IMR-90 (cell line): ENCODE measurements at regions not wholly inside any gene's neighbourhood (a gene's known extent, or its start where the extent isn't known, plus 50 kb on each side); places are given as distances from the start of the nearest gene placed in this dataset.

Experiments
- ATAC-seq: fragments of 200-7000 bp; cut with Tn5 transposase; 2 replicates; pipeline ENCODE4 v1.9.1; 2020; ENCODE audit warnings: low read depth, mild to moderate bottlenecking, moderate library complexity
- BruUV-seq: library from RNA; stranded (reverse); fragments of 400-500 nt; replicated peaks from 2 replicates; lab custom pipeline; 2021; lab: Mats Ljungman, UMichigan
- CTCF ChIA-PET: fragments of 300-600 bp; formaldehyde crosslinking; extraction: SDS; loops from one replicate; lab custom pipeline; 2021; ENCODE audit warnings: antibody characterized with exemption; lab: Yijun Ruan, JAX
- POLR2A ChIA-PET: fragments of 300-600 bp; sonication (Branson Sonifier 250); formaldehyde crosslinking; loops from one replicate; lab custom pipeline; 2022; ENCODE audit warnings: antibody characterized with exemption; ENCODE audit not compliant: unreplicated experiment; lab: Charles Lee
- DNase-seq: peaks from one replicate; pipeline ENCODE4 v3.0.0; 2013
- H2AFZ ChIP-seq: replicated peaks from 2 replicates; pipeline ENCODE3; 2013; ENCODE audit warnings: low read length, mild to moderate bottlenecking; ENCODE audit not compliant: poor library complexity
- H2AK5ac ChIP-seq: 2 replicates; pipeline ENCODE4 v1.6.1; 2013; ENCODE audit warnings: low read depth, low read length, inconsistent platforms
- H2AK9ac ChIP-seq: replicated peaks from 2 replicates; pipeline ENCODE3; 2013; ENCODE audit warnings: mild to moderate bottlenecking, low read depth, low read length, moderate library complexity; ENCODE audit not compliant: poor library complexity
- H2BK120ac ChIP-seq: 2 replicates; pipeline ENCODE4 v1.6.1; 2013; ENCODE audit warnings: low read depth, low read length, inconsistent platforms
- H2BK15ac ChIP-seq: 3 replicates; pipeline ENCODE4 v1.6.1; 2013; ENCODE audit warnings: low read depth, low read length, inconsistent platforms
- H2BK20ac ChIP-seq: 2 replicates; pipeline ENCODE4 v1.6.1; 2013; ENCODE audit warnings: low read depth, mild to moderate bottlenecking, inconsistent platforms, low read length, moderate library complexity
- H2BK5ac ChIP-seq: 2 replicates; pipeline ENCODE4 v1.6.1; 2013; ENCODE audit warnings: mild to moderate bottlenecking, low read depth, low read length, inconsistent platforms; ENCODE audit not compliant: poor library complexity, severe bottlenecking
- H3K14ac ChIP-seq: replicated peaks from 2 replicates; pipeline ENCODE4 v1.6.1; 2013; ENCODE audit warnings: low read depth, low read length, inconsistent platforms
- H3K18ac ChIP-seq: 2 replicates; pipeline ENCODE4 v1.6.1; 2013; ENCODE audit warnings: low read depth, low read length, control low read depth
- H3K23ac ChIP-seq: 2 replicates; pipeline ENCODE4 v1.6.1; 2013; ENCODE audit warnings: low read depth, low read length, inconsistent platforms
- H3K27ac ChIP-seq: 2 replicates; pipeline ENCODE4 v1.5.1; 2013; ENCODE audit warnings: mild to moderate bottlenecking, control low read depth, low read length; ENCODE audit not compliant: insufficient read depth
- H3K27me3 ChIP-seq: 2 replicates; pipeline ENCODE4 v1.6.1; 2013; ENCODE audit warnings: low read length; ENCODE audit not compliant: control insufficient read depth, insufficient read depth
- H3K36me3 ChIP-seq: 2 replicates; pipeline ENCODE4 v1.6.1; 2013; ENCODE audit warnings: low read length, mixed read lengths; ENCODE audit not compliant: control insufficient read depth, insufficient read depth
- H3K4ac ChIP-seq: 2 replicates; pipeline ENCODE4 v1.6.1; 2013; ENCODE audit warnings: low read depth, low read length, inconsistent platforms
- H3K4me1 ChIP-seq: 2 replicates; pipeline ENCODE4 v1.6.1; 2013; ENCODE audit warnings: low read length, mixed read lengths; ENCODE audit not compliant: control insufficient read depth, insufficient read depth
- H3K4me2 ChIP-seq: 2 replicates; pipeline ENCODE4 v1.6.1; 2013; ENCODE audit warnings: low read depth, mild to moderate bottlenecking, control low read depth, low read length, moderate library complexity
- H3K4me3 ChIP-seq: 2 replicates; pipeline ENCODE4 v1.5.1; 2013; ENCODE audit warnings: low read depth, mild to moderate bottlenecking, control low read depth, low read length, moderate library complexity; ENCODE audit not compliant: insufficient read depth
- H3K56ac ChIP-seq: 2 replicates; pipeline ENCODE4 v1.6.1; 2013; ENCODE audit warnings: low read length, inconsistent platforms; ENCODE audit not compliant: insufficient read depth; ENCODE audit errors: extremely low read depth
- H3K79me1 ChIP-seq, 2 experiments: 2 replicates each; pipeline ENCODE4 v1.6.1; 2013; ENCODE audit warnings: low read length in 2 of 2, inconsistent platforms in 1 of 2, low read depth in 1 of 2
- H3K9ac ChIP-seq: 2 replicates; pipeline ENCODE4 v1.6.1; 2013; ENCODE audit warnings: low read depth, low read length, control low read depth
- H3K9me1 ChIP-seq: 2 replicates; pipeline ENCODE4 v1.6.1; 2013; ENCODE audit warnings: low read length, inconsistent platforms; ENCODE audit not compliant: insufficient read depth
- H3K9me3 ChIP-seq: 2 replicates; pipeline ENCODE4 v1.6.1; 2013; ENCODE audit warnings: low read length; ENCODE audit not compliant: control insufficient read depth, insufficient read depth
- H4K20me1 ChIP-seq: 2 replicates; pipeline ENCODE4 v1.6.1; 2013; ENCODE audit warnings: low read length, inconsistent platforms; ENCODE audit not compliant: insufficient read depth
- H4K5ac ChIP-seq: 2 replicates; pipeline ENCODE4 v1.6.1; 2013; ENCODE audit warnings: mild to moderate bottlenecking, low read depth, low read length, control low read depth
- H4K8ac ChIP-seq, 2 experiments: 2 replicates each; pipeline ENCODE4 v1.6.1; 2013; ENCODE audit warnings: low read depth in 2 of 2, low read length in 2 of 2, control low read depth in 1 of 2, inconsistent platforms in 1 of 2
- H4K91ac ChIP-seq: 2 replicates; pipeline ENCODE4 v1.6.1; 2013; ENCODE audit warnings: low read depth, low read length, inconsistent platforms; ENCODE audit not compliant: insufficient read depth
- CEBPB ChIP-seq: IDR thresholded peaks from 2 replicates; pipeline ENCODE4 v1.6.1; 2012; ENCODE audit warnings: low read depth, low read length, improper control_type of control experiment
- CHD1 ChIP-seq: IDR thresholded peaks from 2 replicates; pipeline ENCODE4 v1.6.1; 2012; ENCODE audit warnings: low read depth, low read length, improper control_type of control experiment
- ELK1 ChIP-seq: fragments of 150-350 bp; IDR thresholded peaks from 2 replicates; pipeline ENCODE4 v1.6.1; 2016; ENCODE audit warnings: low read depth, mild to moderate bottlenecking, low read length, moderate library complexity, borderline replicate concordance
- MAZ ChIP-seq: IDR thresholded peaks from 2 replicates; pipeline ENCODE4 v1.6.1; 2012; ENCODE audit warnings: low read depth, mild to moderate bottlenecking, low read length, improper control_type of control experiment, moderate library complexity, borderline replicate concordance
- MXI1 ChIP-seq: IDR thresholded peaks from 2 replicates; pipeline ENCODE4 v1.6.1; 2012; ENCODE audit warnings: low read depth, mild to moderate bottlenecking, low read length, moderate library complexity, borderline replicate concordance
- POLR2A ChIP-seq: IDR thresholded peaks from 2 replicates; pipeline ENCODE4 v1.6.1; 2012; ENCODE audit warnings: mild to moderate bottlenecking, low read depth, low read length
- RAD21 ChIP-seq: IDR thresholded peaks from 2 replicates; pipeline ENCODE4 v1.6.1; 2012; ENCODE audit warnings: low read length, improper control_type of control experiment
- RFX5 ChIP-seq: IDR thresholded peaks from 2 replicates; pipeline ENCODE4 v1.8.0; 2012; ENCODE audit warnings: low read depth, mild to moderate bottlenecking, low read length, moderate library complexity
- SMC3 ChIP-seq: fragments of 150-350 bp; IDR thresholded peaks from 2 replicates; pipeline ENCODE4 v1.6.1; 2016; ENCODE audit warnings: low read depth, mild to moderate bottlenecking, antibody characterized with exemption, low read length, moderate library complexity
- WGBS, 2 experiments: methylation state at CpG; one replicate each; pipeline versions ENCODE4 v1.1.5 to v1.1.7; 2013; ENCODE audit warnings: missing lambda C conversion rate in 2 of 2; ENCODE audit not compliant: insufficient read length in 1 of 2; ENCODE audit errors: extremely low coverage in 2 of 2; 5-methylcytosine and 5-hydroxymethylcytosine counted together
- dilution Hi-C: fragments of 300-500 bp; cut with HindIII; formaldehyde crosslinking; loops from one replicate; pipeline ENCODE4 v1.14.3; 2018; ENCODE audit warnings: low sequenced_read_pairs; ENCODE audit not compliant: unreplicated experiment
- in situ Hi-C: fragments of 300-500 bp; cut with MboI; formaldehyde crosslinking; loops from 3 replicates; pipeline ENCODE4 v1.14.3; 2019; ENCODE audit warnings: low sequenced_read_pairs, inconsistent platforms, mixed read lengths
- intact Hi-C: fragments of 100-400 bp; cut with micrococcal nuclease; formaldehyde crosslinking; loops from 2 replicates; pipeline ENCODE4 v1.10.0; 2022

GRCh38 chr9:96088510-96088909 is 213.0 kb downstream of the ERCC6L2 start:
- WGBS, 2 experiments, result 67% methylated on average over 1 of the region's 4 CpGs; no CpG with 5 or more reads in 1 of the 2 experiments
- in situ Hi-C loops, result no loop called here
- POLR2A ChIA-PET, result no interaction called here

More at GRCh38 chr9:96088510-96088909, 213.0 kb downstream of the ERCC6L2 start:
- no peak for DNase-seq
- Histone ChIP-seq H3K14ac (no peak overlapping the region), H4K20me1 (no peaks in the 10 kb centered on the region), H3K56ac (no peak overlapping the region), H3K9ac (no peak overlapping the region), H3K27me3 (peaks cover 11% of the 10 kb centered on the region; the same call in 1 of the 2 replicates), H3K23ac (no peak overlapping the region), H3K36me3 (no peaks in the 10 kb centered on the region), H3K4me2 (no peak overlapping the region), H3K4me3 (no peak overlapping the region), H3K79me1 (no peaks in the 10 kb centered on the region), H2AFZ (no peak overlapping the region), H3K4me1 (no peaks in the 10 kb centered on the region), H4K5ac (no peak overlapping the region), H2AK9ac (no peak overlapping the region), H2BK5ac (no peak overlapping the region), H2BK120ac (no peak overlapping the region), H2BK15ac (no peak overlapping the region), H3K27ac (no peak overlapping the region), H4K8ac (no peak overlapping the region), H2BK20ac (no peak overlapping the region), H4K91ac (no peak overlapping the region), H3K9me1 (no peaks in the 10 kb centered on the region), H3K18ac (no peak overlapping the region), H3K4ac (no peak overlapping the region), H3K9me3 (peaks cover 2% of the 10 kb centered on the region; the same call in 1 of the 2 replicates), H2AK5ac (no peak overlapping the region)
- no peak for TF ChIP-seq SMC3
- no peak for TF ChIP-seq CEBPB
- no peak for TF ChIP-seq POLR2A
- TF ChIP-seq RAD21, result no peak
- no peak for TF ChIP-seq MAZ
- TF ChIP-seq MXI1, result no peak
- TF ChIP-seq CHD1, result no peak
- no peak for TF ChIP-seq RFX5
- TF ChIP-seq ELK1, result no peak
- BruUV-seq, result no TSS peak
- dilution Hi-C loops (no loop called here), intact Hi-C loops (no loop called here)
- no peak for ATAC-seq
- CTCF ChIA-PET, result no interaction called here
